Right lobe of liver (tissue), 6 donors: ENCODE measurements at regions not wholly inside any gene's neighbourhood (a gene's known extent, or its start where the extent isn't known, plus 50 kb on each side); places are given as distances from the start of the nearest gene placed in this dataset.

Experiments
- ATAC-seq, 4 donors: fragments of 200-7000 bp; cut with Tn5 transposase; one replicate each; pipeline ENCODE4 v1.9.1; 2020; ENCODE audit warnings: mild to moderate bottlenecking in 4 of 4, moderate library complexity in 4 of 4
- DNase-seq, 3 donors: peaks; one replicate each; pipeline ENCODE4 v3.0.0-alpha.2; 2020
- H3K27ac ChIP-seq, 3 donors: fragments of 200-600 bp; one replicate each; pipeline ENCODE4 v1.8.0; 2022
- H3K27me3 ChIP-seq, 2 donors: fragments of 200-600 bp; one replicate each; pipeline ENCODE4 v1.8.0; 2022
- H3K36me3 ChIP-seq, 4 donors: fragments of 200-600 bp; sonication (generic) in 1 of 4; one replicate each; pipeline versions ENCODE4 v1.5.1 to v1.8.0; 2017 to 2022; ENCODE audit warnings: control low read depth in 1 of 4
- H3K4me1 ChIP-seq, 4 donors: fragments of 200-600 bp; sonication (generic) in 1 of 4; one replicate each; pipeline versions ENCODE4 v1.5.1 to v1.8.0; 2017 to 2022; ENCODE audit warnings: control low read depth in 1 of 4
- H3K4me3 ChIP-seq, 3 donors: fragments of 200-600 bp; one replicate each; pipeline ENCODE4 v1.8.0; 2022
- H3K9me3 ChIP-seq, 4 donors: fragments of 200-600 bp; sonication (generic) in 1 of 4; one replicate each; pipeline versions ENCODE4 v1.5.1 to v1.8.0; 2017 to 2022; ENCODE audit warnings: control low read depth in 1 of 4
- POLR2A ChIP-seq: fragments of 450-650 bp; IDR thresholded peaks from one replicate; pipeline ENCODE4 v1.6.1; 2017; ENCODE audit warnings: antibody characterized with exemption, mild to moderate bottlenecking
- WGBS: methylation state at CpG from one replicate; pipeline ENCODE4 v1.1.6; 2018; ENCODE audit warnings: low coverage, low lambda C conversion rate; ENCODE audit not compliant: insufficient coverage; ENCODE audit errors: missing lambda C conversion rate; 5-methylcytosine and 5-hydroxymethylcytosine counted together
- intact Hi-C, 2 donors: fragments of 100-400 bp; cut with DNase I; formaldehyde crosslinking; loops; one replicate each; pipeline versions ENCODE4 v1.11.2 to v1.14.1; 2022
- TF ChIP-seq, protein P1 (sequence below), 4 donors: fragments of 200-600 bp in 3 of 4; fragments of 450-650 bp in 1 of 4; IDR thresholded peaks; one replicate each; pipeline versions ENCODE4 v1.5.1 to v1.8.0; 2016 to 2022; ENCODE audit warnings: antibody characterized with exemption in 4 of 4, mild to moderate bottlenecking in 2 of 4
- donor health status: DM: no; HTN: yes; CAD: no.
- donor health status: DM: no; HTN: no; CAD: no.
- donor health status: DM: no; HTN: no; CAD: no.
- donor health status: DM: no; HTN: yes; CAD: no.
- donor health status: DM: no; HTN: yes; CAD: no.

- H3K36me3 ChIP-seq, result no peaks in the 10 kb centered on the region
- ATAC-seq (no peak), DNase-seq (no peak)
- no peaks in the 10 kb centered on the region for H3K4me1 ChIP-seq
- H3K4me3 ChIP-seq, result no peak overlapping the region
- TF ChIP-seq POLR2A, result no peak
- TF ChIP-seq, protein P1, sequence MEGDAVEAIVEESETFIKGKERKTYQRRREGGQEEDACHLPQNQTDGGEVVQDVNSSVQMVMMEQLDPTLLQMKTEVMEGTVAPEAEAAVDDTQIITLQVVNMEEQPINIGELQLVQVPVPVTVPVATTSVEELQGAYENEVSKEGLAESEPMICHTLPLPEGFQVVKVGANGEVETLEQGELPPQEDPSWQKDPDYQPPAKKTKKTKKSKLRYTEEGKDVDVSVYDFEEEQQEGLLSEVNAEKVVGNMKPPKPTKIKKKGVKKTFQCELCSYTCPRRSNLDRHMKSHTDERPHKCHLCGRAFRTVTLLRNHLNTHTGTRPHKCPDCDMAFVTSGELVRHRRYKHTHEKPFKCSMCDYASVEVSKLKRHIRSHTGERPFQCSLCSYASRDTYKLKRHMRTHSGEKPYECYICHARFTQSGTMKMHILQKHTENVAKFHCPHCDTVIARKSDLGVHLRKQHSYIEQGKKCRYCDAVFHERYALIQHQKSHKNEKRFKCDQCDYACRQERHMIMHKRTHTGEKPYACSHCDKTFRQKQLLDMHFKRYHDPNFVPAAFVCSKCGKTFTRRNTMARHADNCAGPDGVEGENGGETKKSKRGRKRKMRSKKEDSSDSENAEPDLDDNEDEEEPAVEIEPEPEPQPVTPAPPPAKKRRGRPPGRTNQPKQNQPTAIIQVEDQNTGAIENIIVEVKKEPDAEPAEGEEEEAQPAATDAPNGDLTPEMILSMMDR (IDR thresholded peaks at IDR 0.05), result no peak
- 49% methylated on average over 4 of the region's 4 CpGs for WGBS
- H3K27ac ChIP-seq, result no peak overlapping the region
- no peaks in the 10 kb centered on the region for H3K9me3 ChIP-seq
- no peaks in the 10 kb centered on the region for H3K27me3 ChIP-seq
- intact Hi-C loops, result no loop called here
These were observed 201.9 kb upstream of the SPRED2 start for GRCh38 chr2:65634304-65634703.

- ATAC-seq (no peak), DNase-seq (no peak)
- no peaks in the 10 kb centered on the region for H3K9me3 ChIP-seq
- TF ChIP-seq, protein P1 (IDR thresholded peaks at IDR 0.05), result no peak
- TF ChIP-seq POLR2A, result no peak
- H3K4me3 ChIP-seq, result no peak overlapping the region
- intact Hi-C loops, result no loop called here
- 65% methylated on average over 3 of the region's 3 CpGs for WGBS
- no peaks in the 10 kb centered on the region for H3K27me3 ChIP-seq
- H3K36me3 ChIP-seq, result no peaks in the 10 kb centered on the region
- no peak overlapping the region for H3K27ac ChIP-seq
- no peaks in the 10 kb centered on the region for H3K4me1 ChIP-seq
These were observed 198.2 kb upstream of the SPRED2 start for GRCh38 chr2:65630643-65631042.

DNA sequence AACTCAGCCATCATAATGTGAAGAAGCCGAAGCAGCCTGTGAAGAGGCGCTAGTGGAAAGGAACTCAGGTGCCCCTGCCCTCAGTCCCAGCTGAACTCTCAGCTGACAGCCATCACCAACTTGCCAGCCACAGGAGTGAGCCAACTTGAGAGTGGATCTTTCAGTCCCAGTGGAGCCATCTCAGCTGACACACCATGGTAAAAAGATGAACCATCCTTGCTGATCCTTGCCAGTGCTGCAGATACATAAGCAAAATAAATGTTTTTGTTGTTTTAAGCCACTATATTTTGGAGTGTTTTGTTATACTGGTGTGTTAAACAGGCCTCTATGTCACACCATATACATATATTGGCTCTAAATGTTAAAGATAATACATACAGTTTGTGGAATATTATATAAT, 195.8 kb upstream of the SPRED2 start:
- intact Hi-C loops, result no loop called here
- WGBS, result 79% methylated on average over 2 of the region's 2 CpGs
- H3K4me1 ChIP-seq, result no peaks in the 10 kb centered on the region
- ATAC-seq (no peak), DNase-seq (no peak)
- TF ChIP-seq, protein P1 (IDR thresholded peaks at IDR 0.05), result no peak
- no peak for TF ChIP-seq POLR2A
- no peaks in the 10 kb centered on the region for H3K36me3 ChIP-seq
- no peak overlapping the region for H3K4me3 ChIP-seq
- no peak overlapping the region for H3K27ac ChIP-seq
- H3K27me3 ChIP-seq, result no peaks in the 10 kb centered on the region
- no peaks in the 10 kb centered on the region for H3K9me3 ChIP-seq

GRCh38 chr2:65626831-65627230, 194.4 kb upstream of the SPRED2 start:
- no peak overlapping the region for H3K4me3 ChIP-seq
- no peaks in the 10 kb centered on the region for H3K9me3 ChIP-seq
- H3K36me3 ChIP-seq, result no peaks in the 10 kb centered on the region
- H3K27me3 ChIP-seq, result no peaks in the 10 kb centered on the region
- no peaks in the 10 kb centered on the region for H3K4me1 ChIP-seq
- no peak for TF ChIP-seq POLR2A
- TF ChIP-seq, protein P1 (IDR thresholded peaks at IDR 0.05), result no peak
- no peak overlapping the region for H3K27ac ChIP-seq
- intact Hi-C loops, result no loop called here
- DNase-seq (no peak), ATAC-seq (no peak)

DNA sequence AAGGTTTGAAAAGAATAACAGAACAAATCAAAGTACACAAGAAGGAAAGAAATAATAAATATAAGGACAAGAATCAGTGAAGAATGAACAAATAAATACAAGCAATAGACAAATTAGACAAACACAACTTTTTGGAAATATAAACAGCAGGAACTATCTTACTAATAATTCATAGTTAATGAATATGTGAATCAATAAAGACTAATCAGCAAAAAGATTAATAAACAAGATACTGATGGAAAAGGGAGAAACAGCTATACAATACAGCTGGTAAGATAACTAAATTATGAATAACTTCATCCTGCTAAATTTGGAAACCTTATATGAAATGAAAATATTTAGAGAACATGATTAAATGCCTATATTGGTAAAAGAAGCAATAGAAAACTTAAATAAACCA, 193.6 kb upstream of the SPRED2 start:
- H3K9me3 ChIP-seq, result no peaks in the 10 kb centered on the region
- no peaks in the 10 kb centered on the region for H3K4me1 ChIP-seq
- no peak for ATAC-seq
- no peak overlapping the region for H3K4me3 ChIP-seq
- H3K27ac ChIP-seq, result no peak overlapping the region
- intact Hi-C loops, result no loop called here
- H3K27me3 ChIP-seq, result no peaks in the 10 kb centered on the region
- DNase-seq, result no peak
- TF ChIP-seq, protein P1 (IDR thresholded peaks at IDR 0.05), result no peak
- TF ChIP-seq POLR2A, result no peak
- H3K36me3 ChIP-seq, result no peaks in the 10 kb centered on the region
